NCI-H82 (cell line): ENCODE measurements at regions not wholly inside any gene's neighbourhood (a gene's known extent, or its start where the extent isn't known, plus 50 kb on each side); places are given as distances from the start of the nearest gene placed in this dataset.

Source experiments
- DNase-seq: peaks from one replicate; lab custom pipeline; 2025; lab: John Stamatoyannopoulos, UW

DNA sequence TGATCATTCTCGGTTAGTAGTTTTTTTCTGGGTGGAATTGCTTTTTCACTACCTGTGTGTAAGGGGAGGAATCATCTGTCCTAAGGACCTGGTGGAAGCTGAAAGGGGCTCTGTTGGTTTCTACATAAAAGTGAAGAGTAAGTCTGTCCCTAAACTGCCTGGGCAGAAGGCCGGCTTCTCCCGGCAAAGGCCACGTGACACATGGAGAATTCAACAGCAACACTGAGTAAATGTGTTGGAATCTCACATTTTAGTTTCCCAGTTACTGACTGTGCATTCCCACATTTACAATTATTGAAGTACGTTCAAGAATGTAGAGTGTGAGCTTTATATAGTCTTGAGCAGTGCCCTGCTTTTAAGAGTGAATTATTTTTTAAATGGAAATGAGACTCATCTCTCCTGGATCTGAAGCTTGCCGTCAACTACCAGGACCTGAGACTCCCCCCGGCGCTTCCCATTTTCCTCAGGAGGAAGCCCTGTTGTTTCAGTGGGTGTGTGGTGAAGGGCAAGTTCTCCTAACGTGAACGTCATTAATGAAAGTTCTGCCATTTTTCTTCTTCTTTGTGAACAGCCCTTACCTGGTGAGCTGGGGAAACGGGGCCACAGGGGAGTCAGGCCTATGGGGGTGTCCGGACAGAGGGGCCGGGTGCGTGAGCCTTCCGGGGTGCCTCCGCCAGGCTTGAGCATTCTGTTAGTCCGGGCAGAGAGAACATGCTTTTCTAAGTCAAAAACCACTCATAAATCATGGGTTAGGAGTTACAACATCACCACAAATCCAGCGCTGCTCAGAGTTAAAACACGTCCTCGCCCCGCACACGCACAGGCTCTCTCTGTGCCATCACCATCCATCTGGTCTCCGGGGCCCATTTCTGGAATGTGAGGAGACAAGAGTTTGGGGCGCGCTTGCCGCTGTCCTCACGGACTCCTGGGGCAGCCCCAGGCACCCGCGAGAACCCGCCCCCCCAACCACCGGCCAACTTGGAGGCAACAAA, 56.6 kb upstream of the SMOC2 start:
- no peak for DNase-seq

DNA sequence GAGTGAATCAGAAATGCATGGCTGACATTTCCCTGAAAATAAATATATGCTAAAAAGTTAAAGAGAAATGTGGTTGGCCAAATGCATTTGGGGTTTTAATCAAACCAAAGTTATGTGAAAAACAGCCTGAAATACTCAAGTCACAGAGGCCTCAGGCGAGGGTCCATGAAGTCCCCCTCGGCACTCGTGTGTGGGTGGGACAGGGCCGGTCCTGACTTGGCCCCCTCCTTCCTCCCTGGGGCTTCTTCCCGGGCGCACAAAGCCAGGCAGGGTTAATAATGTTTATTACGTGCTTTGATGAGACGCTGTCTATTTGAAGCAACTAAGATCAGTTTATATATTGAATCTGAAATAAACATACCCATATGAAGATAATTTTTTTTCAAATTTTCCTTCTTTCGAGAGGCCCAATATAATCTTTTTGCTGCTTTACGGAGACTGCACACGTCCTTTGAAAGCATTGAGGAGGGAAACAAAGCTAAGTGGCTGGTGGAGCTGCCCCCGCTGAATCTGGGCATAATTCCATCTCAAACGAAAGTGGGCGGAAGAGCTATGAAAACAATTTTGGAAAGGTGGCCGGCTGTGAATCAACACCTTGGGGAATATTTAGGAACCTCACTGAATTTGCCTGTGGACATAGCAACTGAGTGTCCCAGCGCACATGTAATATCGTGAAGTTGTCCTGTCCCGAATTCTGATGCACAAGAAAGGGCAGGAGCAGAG, 55.8 kb upstream of the SMOC2 start:
- no peak for DNase-seq

DNA sequence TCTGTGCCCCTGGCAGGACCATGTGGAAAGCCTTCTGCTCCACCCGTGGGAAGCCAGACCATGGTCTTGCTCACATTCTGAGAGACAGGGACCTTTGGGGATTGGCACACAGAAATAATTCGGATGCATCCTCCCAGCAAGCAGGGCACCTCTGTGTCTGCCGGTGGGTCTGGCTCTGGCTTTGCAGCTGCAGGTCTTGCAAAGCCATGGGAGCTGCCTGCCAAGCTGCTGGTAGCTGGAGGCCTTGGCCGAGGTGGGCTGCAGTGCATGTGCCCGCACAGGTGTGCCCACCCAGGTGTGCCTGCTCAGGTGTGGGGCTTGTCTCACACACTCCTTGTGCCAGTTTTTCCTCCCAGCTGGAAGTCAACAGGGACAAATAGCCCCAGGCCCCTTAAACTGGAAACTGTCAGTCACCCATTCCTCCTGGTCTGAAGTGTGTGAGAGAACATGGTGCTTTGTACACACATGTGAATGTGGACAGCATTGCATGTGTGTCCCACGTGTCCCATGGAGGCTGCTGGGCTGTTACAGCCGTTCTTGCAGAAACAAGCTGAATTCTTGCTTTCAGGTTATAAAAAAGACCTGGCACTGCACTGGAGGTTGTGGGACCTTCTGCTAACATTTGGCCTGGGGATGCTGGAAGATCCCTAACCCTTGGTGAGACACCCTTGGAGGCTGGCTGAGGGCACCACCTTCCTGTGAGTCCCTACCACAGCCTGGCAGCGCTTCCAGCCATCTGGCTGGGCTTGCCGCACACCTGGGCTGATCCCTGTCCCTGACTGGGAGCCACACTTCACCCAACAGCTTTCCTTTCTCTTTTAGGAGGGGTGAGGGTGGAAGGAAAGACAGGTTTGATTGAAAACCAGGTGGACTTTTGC, 54.9 kb upstream of the SMOC2 start:
- DNase-seq, result no peak

DNA sequence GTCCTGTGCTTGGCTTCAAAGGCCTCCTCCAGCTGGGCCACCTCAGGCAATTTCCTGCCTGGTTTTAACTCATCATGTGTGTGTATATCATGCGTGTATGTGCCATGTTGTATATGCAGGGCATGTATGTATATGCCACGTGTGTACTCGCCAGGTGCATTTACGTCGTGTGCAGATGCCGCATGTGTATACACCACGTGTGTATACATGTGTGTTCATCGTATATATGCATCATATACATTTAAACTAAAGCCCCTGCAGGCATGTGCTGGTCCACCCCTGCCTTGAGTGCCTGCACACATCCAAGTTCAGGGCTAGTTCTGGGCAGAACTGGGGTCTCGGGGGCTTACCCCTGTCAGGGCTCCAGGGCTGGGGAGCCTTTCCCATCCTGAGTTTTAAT, 54.0 kb upstream of the SMOC2 start:
- DNase-seq, result no peak

DNA sequence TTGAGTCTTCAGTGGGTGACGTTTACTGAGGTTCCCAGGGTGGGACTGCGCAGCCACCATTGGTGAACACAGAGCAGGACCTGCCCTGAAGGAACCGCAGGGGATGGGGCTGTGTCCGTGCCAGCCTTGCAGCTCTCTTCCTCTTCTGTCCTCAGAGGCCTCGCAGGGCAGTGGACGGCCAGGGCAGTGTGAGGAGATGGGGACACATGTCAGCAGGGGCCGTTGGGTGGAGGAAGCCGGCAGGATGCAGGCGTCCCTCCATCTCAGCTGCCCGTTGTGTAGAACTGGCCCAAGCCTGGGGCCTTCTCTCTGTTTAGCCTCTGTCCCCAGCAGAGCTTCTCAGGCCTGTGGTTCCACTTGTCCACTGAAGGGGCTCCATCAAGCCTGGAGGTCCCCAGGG, 53.6 kb upstream of the SMOC2 start:
- DNase-seq, result no peak

DNA sequence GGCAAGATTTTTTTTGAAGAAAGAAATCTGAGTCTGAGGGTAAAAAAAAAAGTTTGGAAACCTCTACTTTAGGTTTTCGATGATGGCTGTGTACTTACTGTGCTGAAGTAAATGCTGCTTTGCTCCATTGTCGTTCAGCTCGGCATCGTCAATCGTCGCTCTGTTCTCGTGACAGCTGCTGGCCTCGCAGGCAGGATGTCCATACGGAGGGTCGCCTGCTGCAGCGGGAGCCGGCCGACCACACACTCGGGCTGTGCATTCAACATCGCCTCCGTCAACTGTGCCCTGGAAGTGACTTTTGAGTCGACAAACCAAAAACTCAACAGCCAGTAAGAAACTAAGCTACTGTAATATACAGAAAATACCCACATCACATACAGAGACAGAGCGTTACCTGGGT, 53.1 kb upstream of the SMOC2 start:
- no peak for DNase-seq

DNA sequence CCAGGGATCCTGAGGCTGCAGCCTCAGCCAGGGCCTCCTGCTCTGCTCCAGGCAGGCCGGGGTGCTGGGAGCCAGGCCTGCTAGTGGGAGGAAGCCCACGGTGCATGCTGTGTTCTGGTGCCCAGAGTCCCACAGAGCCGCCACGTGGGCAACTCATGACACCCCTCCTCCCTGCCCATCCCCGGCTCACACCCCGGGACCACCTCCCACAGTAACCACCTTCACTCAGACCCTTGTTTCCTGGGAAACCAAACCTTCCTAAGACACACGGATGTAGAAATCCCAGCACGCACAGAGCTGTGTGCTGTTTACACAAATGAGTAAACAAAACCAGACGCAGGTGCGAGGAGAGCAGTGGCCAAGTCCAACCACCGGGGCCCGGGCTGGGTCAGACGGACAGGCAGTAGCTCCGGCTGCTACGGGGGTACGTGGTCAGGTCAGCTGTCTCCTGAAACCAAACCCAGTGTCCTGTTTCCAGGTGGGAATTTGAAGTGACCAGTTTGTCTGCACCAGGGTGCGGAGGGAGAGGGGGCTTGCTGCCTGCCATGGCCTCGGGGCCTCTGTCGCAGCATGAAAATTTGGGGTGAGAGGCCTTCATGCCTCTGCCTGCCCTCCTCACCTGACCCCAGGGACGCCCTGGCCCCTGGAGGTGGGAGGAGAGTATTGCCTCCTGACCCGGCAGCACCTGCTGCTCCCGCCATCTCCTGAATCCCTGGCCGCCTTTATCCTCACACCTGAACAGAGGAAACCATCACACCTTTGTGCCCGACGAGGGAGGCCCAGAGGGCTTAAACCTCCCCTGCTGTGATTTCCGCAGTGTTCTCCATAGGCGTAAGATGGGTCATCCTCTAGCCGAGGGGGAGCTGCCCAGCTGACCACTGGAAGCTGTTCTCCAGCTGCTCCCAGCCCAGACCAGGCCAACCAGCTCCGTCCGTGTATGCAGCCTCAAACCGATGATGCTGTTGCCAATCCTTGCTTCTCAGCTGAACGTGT, 52.0 kb upstream of the SMOC2 start:
- no peak for DNase-seq

DNA sequence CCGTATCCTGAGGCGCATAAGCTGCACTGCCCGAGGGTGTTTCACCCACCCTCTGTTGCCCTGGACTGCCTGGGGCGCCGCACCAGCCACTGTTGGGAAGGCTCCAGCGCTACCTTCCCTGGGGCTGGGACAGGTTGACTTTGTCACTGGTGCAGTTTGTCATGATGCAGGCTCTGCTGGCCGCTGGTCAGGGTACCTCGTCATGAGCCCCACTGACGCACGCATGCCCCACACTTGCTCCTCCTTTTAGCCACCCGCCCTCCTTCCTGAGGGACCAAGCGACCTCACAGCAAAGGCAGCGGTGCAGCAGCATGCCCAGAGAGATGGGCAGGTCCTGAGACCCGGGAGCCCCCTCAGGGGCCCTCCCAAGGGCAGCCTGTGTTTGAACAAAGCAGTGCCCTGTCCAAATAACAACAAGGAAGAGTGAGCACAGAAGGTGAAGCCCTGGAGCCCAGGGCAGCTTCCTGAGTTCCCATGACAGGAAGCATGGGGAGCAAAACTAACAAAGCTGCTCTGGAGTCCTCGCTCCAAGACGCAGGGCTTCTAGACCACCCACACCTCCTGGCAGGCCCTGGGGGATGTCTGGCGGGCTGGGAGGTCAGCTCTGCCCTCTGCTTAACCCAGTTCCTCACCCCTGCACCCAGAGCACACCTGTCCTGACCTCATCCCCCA, 50.1 kb upstream of the SMOC2 start:
- DNase-seq, result no peak
